GM12873 (cell line): ENCODE measurements at regions not wholly inside any gene's neighbourhood (a gene's known extent, or its start where the extent isn't known, plus 50 kb on each side); places are given as distances from the start of the nearest gene placed in this dataset.

Experiments used
- TF ChIP-seq, protein P1 (sequence below): IDR thresholded peaks from 2 replicates; pipeline ENCODE4 v1.5.1; 2012; ENCODE audit warnings: low read depth, mild to moderate bottlenecking, moderate library complexity, low read length, control low read depth; ENCODE audit not compliant: insufficient read depth; ENCODE audit errors: missing control alignments

DNA sequence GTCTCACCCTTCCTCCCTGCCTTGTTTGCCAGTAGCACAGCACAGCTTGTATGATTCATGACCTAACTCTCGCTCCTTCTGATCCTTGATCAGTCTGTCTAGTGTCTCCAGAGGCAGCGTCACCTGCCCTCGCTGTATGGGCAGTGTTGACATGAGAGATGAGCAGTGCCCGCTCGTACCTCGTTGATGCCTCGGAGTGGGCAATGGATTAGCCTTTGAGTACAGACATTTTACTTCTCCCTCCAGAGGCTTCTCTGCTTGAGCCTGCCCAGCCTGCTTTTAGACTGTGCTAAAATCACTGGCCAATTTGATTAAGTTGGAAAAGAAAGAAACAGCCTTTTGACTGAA lies 569.0 kb downstream of the NTRK3 start:
- TF ChIP-seq, protein P1, sequence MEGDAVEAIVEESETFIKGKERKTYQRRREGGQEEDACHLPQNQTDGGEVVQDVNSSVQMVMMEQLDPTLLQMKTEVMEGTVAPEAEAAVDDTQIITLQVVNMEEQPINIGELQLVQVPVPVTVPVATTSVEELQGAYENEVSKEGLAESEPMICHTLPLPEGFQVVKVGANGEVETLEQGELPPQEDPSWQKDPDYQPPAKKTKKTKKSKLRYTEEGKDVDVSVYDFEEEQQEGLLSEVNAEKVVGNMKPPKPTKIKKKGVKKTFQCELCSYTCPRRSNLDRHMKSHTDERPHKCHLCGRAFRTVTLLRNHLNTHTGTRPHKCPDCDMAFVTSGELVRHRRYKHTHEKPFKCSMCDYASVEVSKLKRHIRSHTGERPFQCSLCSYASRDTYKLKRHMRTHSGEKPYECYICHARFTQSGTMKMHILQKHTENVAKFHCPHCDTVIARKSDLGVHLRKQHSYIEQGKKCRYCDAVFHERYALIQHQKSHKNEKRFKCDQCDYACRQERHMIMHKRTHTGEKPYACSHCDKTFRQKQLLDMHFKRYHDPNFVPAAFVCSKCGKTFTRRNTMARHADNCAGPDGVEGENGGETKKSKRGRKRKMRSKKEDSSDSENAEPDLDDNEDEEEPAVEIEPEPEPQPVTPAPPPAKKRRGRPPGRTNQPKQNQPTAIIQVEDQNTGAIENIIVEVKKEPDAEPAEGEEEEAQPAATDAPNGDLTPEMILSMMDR, result no peak

DNA sequence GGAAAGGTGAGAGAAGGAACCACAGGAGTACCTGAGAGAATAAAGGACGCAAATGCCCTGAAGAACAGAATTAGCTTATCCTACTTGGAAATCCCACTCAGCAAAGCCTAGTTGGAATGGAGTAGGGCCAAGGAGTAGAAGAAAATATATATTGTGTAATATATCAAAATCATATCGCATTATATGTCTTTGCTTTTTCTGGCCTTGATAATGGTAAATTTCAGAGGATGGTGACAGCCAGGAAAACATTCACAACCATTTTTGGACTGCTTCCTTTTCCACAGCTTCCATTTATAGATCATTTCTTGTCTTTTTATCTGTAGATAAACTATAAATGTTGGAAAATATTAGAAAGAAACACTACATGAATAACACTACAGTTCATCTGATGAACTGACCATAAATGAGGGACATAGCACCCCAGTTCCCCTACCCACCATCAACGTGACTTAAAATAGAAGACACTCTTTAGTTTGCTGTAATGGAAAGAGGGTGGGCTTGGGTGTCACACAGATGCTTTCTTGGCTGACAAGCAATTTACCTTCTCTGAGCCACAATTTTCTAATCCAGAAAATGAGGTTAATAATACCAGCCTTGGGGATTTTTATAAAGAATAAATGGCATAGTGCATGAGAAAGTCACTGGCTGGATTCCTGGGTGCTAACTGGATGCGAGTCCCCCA lies 569.6 kb downstream of the NTRK3 start:
- TF ChIP-seq, protein P1, result no peak

DNA sequence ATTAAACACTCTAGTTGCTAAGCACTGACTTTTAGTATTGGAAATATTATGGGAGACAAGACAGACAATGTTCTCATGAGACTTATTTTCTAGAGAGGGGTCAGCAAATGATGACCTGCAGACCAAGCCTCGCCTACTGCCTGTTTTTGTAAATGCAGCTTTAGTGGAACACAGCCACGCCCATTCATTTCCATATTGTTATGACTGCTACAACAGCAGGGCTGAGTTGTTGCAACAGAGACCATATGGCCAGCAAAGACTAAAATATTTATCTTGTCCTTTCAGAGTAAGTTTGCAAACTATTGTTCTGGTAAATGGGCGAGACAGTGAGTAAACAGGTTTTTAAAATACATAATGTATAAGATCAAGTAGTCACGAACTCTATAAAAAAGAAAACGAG lies 570.2 kb downstream of the NTRK3 start:
- TF ChIP-seq, protein P1, result no peak

DNA sequence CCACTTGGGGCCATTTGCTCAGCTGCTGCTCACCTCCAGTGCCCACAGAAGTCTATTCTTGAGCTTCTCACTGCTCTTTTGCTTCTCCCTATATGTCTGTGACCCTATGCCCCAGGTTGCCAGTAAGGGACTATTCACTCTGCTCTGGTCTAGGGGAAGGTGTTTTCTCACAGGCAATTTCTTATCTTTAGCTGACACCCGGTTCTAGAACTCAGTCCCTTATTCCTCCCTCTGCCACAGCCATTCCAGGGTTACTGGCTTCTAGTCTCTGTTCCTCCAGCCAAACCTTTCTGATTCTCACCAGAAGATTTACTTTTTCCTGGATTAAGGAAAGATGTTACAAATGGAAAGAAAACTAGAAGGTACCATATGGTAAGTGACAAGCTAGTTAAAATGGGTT lies 574.0 kb downstream of the NTRK3 start:
- TF ChIP-seq, protein P1, result no peak

DNA sequence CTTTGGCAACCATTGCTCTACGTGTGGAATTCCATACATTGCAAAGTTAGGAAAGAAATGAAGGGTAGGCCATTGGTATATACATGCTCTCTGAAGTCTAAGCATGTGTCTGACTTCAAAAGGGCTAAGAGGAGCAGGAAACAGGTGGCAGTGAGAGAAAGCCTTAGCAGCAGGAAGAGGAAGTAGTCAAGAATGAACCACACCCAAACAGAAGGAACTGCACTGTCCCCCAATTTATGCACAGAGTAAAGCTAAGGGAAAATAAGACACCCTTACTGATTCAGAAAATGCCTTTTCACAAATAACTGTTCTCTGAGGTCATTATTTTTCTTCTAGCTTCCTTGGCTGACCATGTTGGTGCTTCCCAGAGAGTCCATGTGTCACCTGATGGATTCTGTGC lies 575.4 kb downstream of the NTRK3 start:
- TF ChIP-seq, protein P1, result no peak

DNA sequence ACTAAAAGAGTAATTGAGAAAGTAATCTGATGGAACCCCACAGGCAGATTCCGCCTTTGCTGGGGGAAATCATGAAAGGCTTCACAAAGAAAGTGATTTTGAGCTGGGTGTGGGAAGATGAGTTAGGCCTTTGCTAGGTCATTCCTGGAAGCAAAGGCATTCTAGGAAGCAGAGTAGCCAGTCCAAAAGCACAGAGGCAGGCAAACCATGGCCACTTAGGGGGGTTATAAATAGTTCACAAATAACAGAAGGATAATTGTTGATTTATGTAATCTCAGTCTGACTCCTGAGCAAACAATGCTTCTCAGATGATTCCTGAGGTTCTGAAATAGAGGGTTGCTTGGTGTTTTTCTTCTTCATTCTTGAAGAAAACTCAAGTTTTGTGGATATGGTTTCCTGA lies 576.3 kb downstream of the NTRK3 start:
- TF ChIP-seq, protein P1, result no peak

DNA sequence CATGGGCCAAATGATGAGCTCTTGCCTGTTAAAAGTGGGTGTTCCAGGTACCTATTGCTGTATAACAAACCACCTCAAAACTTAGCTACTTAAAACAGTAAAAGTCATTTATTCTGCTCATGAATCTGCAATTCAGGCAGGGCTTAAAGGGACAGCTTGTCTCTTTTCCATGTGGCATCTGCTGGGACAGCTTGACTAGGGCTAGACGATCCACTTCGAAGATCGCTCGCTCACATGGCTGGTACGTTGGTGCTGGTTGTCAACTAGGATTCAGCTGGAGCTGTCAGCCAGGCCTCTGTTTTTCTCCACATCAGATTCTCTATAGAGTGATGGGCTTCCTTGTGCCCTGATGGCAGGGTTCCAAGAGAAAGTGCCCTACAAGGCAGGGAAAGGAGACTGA lies 581.3 kb downstream of the NTRK3 start:
- TF ChIP-seq, protein P1, result no peak
